ENCODE measurements at regions not wholly inside any gene's neighbourhood (a gene's known extent, or its start where the extent isn't known, plus 50 kb on each side); places are given as distances from the start of the nearest gene placed in this dataset.
A peak's percentile ranks its signal among the peaks of the same experiment; 100 is the strongest.

GRCh38 chr4:113822555-113823290 lies 61.2 kb upstream of the CAMK2D start (continued):
- TF ChIP-seq IRF5 (IDR thresholded peaks at IDR 0.05; ENCODE audit: borderline replicate concordance) (no peak), ZBTB33 (IDR thresholded peaks at IDR 0.05) (no peak), CUX1 (IDR thresholded peaks at IDR 0.05; ENCODE audit: insufficient replicate concordance, low read depth, low read length) (peak; percentile 63), BCL3 (IDR thresholded peaks at IDR 0.05; ENCODE audit: borderline replicate concordance, insufficient read depth, low read depth, low read length, poor library complexity, severe bottlenecking) (peak; percentile 41), BHLHE40 (IDR thresholded peaks at IDR 0.05; ENCODE audit: borderline replicate concordance in 1 of 2, low read depth in 2 of 2, low read length in 1 of 2) (peak; percentile 50 to 68; a peak in 3 of 4 replicates), ATF3 (IDR thresholded peaks at IDR 0.05; ENCODE audit: borderline replicate concordance, extremely low read depth, low read depth, low read length) (no peak), NFYB (IDR thresholded peaks at IDR 0.05; ENCODE audit: insufficient read depth, low read depth, low read length) (no peak), NFIC (IDR thresholded peaks at IDR 0.05; ENCODE audit: low read depth, low read length) (peak; percentile 54; the same call in 1 of the 2 replicates), BCL11A (IDR thresholded peaks at IDR 0.05; ENCODE audit: low read depth, low read length) (peak; percentile 71), CHD1 (IDR thresholded peaks at IDR 0.05; ENCODE audit: low read depth, low read length) (no peak), ATF2 (IDR thresholded peaks at IDR 0.05; ENCODE audit: low read length) (peak; percentile 75; the same call in 1 of the 2 replicates), SMAD1 (IDR thresholded peaks at IDR 0.05; ENCODE audit: low read depth, partially characterized antibody) (peak; percentile 26), MXI1 (IDR thresholded peaks at IDR 0.05; ENCODE audit: low read depth, low read length) (peak; percentile 43; the same call in 1 of the 2 replicates), ZNF24 (IDR thresholded peaks at IDR 0.05) (peak; percentile 61; the same call in 1 of the 2 replicates)
